CD14-positive monocyte (primary cell): ENCODE measurements at regions not wholly inside any gene's neighbourhood (a gene's known extent, or its start where the extent isn't known, plus 50 kb on each side); places are given as distances from the start of the nearest gene placed in this dataset.

ENCODE experiments used
- DNase-seq, 3 donors: peaks; one replicate each; pipeline ENCODE4 v3.0.0-alpha.2; 2011 to 2022
- H2AFZ ChIP-seq: 2 replicates; pipeline ENCODE4 v1.6.0; 2012; ENCODE audit warnings: mild to moderate bottlenecking, low read depth, low read length, inconsistent platforms; ENCODE audit not compliant: insufficient read depth, poor library complexity, severe bottlenecking
- H3K27ac ChIP-seq, 2 donors: 1 replicate in 1 of 2; 2 replicates in 1 of 2; pipeline ENCODE4 v1.5.1; 2012 to 2013; ENCODE audit warnings: low read length in 2 of 2, control low read depth in 1 of 2, inconsistent platforms in 1 of 2, low read depth in 1 of 2, mild to moderate bottlenecking in 1 of 2
- H3K27me3 ChIP-seq, 2 donors: one replicate each; pipeline versions ENCODE4 v1.6.0 to v1.6.1; 2011 to 2013; ENCODE audit warnings: low read length in 2 of 2; ENCODE audit not compliant: control insufficient read depth in 2 of 2, insufficient read depth in 2 of 2
- H3K36me3 ChIP-seq, 2 donors: replicated peaks in 1 of 2; 1 replicate in 1 of 2; 2 replicates in 1 of 2; pipeline versions ENCODE4 v1.5.1 to v1.6.1; 2012 to 2013; ENCODE audit warnings: low read length in 2 of 2, control low read depth in 1 of 2, inconsistent platforms in 1 of 2, mild to moderate bottlenecking in 1 of 2; ENCODE audit not compliant: insufficient read depth in 2 of 2, control insufficient read depth in 1 of 2
- H3K4me1 ChIP-seq, 2 donors: 1 replicate in 1 of 2; 2 replicates in 1 of 2; pipeline versions ENCODE4 v1.5.1 to v1.6.1; 2012 to 2013; ENCODE audit warnings: low read length in 2 of 2, control low read depth in 1 of 2, inconsistent platforms in 1 of 2, mild to moderate bottlenecking in 1 of 2, moderate library complexity in 1 of 2; ENCODE audit not compliant: insufficient read depth in 2 of 2, control insufficient read depth in 1 of 2
- H3K4me2 ChIP-seq: replicated peaks from 2 replicates; pipeline ENCODE3; 2012; ENCODE audit warnings: low read length, moderate library complexity, mild to moderate bottlenecking; ENCODE audit not compliant: poor library complexity, severe bottlenecking; ENCODE audit errors: extremely low read depth
- H3K4me3 ChIP-seq, 3 experiments: fragments of 200-600 bp in 1 of 3; sonication (generic) in 1 of 3; replicated peaks in 1 of 3; 1 replicate in 2 of 3; 2 replicates in 1 of 3; pipeline ENCODE4 v1.5.1; 2011 to 2013; ENCODE audit warnings: low read length in 3 of 3, mild to moderate bottlenecking in 3 of 3, control low read depth in 2 of 3, low read depth in 2 of 3, inconsistent platforms in 1 of 3, moderate library complexity in 1 of 3
- H3K79me2 ChIP-seq: 2 replicates; pipeline ENCODE4 v1.6.0; 2012; ENCODE audit warnings: mild to moderate bottlenecking, control low read depth, inconsistent platforms, low read length, moderate library complexity; ENCODE audit not compliant: insufficient read depth
- H3K9ac ChIP-seq: 2 replicates; pipeline ENCODE4 v1.6.0; 2017; ENCODE audit warnings: low read length, mild to moderate bottlenecking; ENCODE audit not compliant: insufficient read depth, poor library complexity, severe bottlenecking
- H3K9me3 ChIP-seq, 2 donors: replicated peaks in 1 of 2; 1 replicate in 1 of 2; 2 replicates in 1 of 2; pipeline versions ENCODE4 v1.5.1 to v1.6.1; 2012 to 2013; ENCODE audit warnings: low read length in 2 of 2, control low read depth in 1 of 2; ENCODE audit not compliant: control insufficient read depth in 1 of 2, insufficient read depth in 1 of 2
- H4K20me1 ChIP-seq: 2 replicates; pipeline ENCODE4 v1.6.0; 2012; ENCODE audit warnings: mild to moderate bottlenecking, low read length, control low read depth, moderate library complexity; ENCODE audit not compliant: insufficient read depth
- H3K27ac Mint-ChIP-seq, 7 donors: one replicate each; pipeline ENCODE4 v1.8.0; 2020; ENCODE audit warnings: mild to moderate bottlenecking in 7 of 7, mixed read lengths in 7 of 7, moderate library complexity in 6 of 7, inconsistent platforms in 2 of 7
- H3K27me3 Mint-ChIP-seq, 3 donors: one replicate each; pipeline ENCODE4 v1.8.0; 2021 to 2022; ENCODE audit warnings: low read depth in 3 of 3, mild to moderate bottlenecking in 3 of 3, mixed read lengths in 3 of 3, moderate library complexity in 3 of 3, inconsistent platforms in 1 of 3
- H3K36me3 Mint-ChIP-seq, 2 donors: one replicate each; pipeline ENCODE4 v1.8.0; 2020; ENCODE audit warnings: mixed read lengths in 2 of 2, inconsistent platforms in 1 of 2, mild to moderate bottlenecking in 1 of 2
- H3K4me1 Mint-ChIP-seq: one replicate; pipeline ENCODE4 v1.8.0; 2020; ENCODE audit warnings: mild to moderate bottlenecking, mixed read lengths
- H3K4me3 Mint-ChIP-seq, 2 donors: one replicate each; pipeline ENCODE4 v1.8.0; 2020; ENCODE audit warnings: mild to moderate bottlenecking in 2 of 2, mixed read lengths in 2 of 2, moderate library complexity in 1 of 2
- H3K9me3 Mint-ChIP-seq, 7 donors: one replicate each; pipeline ENCODE4 v1.8.0; 2020 to 2022; ENCODE audit warnings: mixed read lengths in 7 of 7, mild to moderate bottlenecking in 6 of 7, moderate library complexity in 6 of 7, inconsistent platforms in 2 of 7
- CTCF ChIP-seq: fragments of 200-600 bp; IDR thresholded peaks from one replicate; pipeline ENCODE4 v1.8.0; 2022; ENCODE audit warnings: antibody characterized with exemption, mild to moderate bottlenecking
- WGBS: methylation state at CpG from one replicate; pipeline ENCODE4 v1.1.5; 2013; ENCODE audit warnings: missing lambda C conversion rate; ENCODE audit not compliant: insufficient coverage; 5-methylcytosine and 5-hydroxymethylcytosine counted together
- intact Hi-C, 2 donors: fragments of 100-400 bp; cut with micrococcal nuclease; formaldehyde crosslinking; loops; one replicate each; pipeline versions ENCODE4 v1.15.0 to v1.15.1; 2023

DNA sequence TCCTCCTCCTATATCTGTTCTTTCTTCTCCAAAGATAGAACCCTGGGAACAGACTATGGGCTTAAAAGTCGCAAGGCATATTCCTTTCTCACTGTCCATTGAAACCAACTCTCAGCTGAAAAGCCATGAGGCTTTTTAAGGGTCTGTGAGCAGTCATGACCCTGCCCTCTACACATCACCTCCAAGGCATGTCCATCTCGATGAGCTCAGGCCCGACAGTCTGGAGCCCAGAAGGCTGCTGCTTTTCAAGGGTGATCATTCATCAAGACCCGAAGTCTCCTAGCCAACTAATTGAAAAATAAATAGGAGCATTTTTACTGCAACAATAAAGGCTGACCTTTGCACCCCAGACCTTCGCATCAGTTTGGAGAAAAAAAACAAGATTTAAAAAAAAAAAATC is 378.8 kb upstream of the NRSN1 start:
- Histone ChIP-seq H3K27ac (no peak overlapping the region), H2AFZ (no peak overlapping the region), H3K4me3 (no peak overlapping the region), H3K4me1 (no peaks in the 10 kb centered on the region), H3K9me3 (no peaks in the 10 kb centered on the region), H3K4me2 (no peak overlapping the region), H3K36me3 (no peaks in the 10 kb centered on the region), H4K20me1 (no peaks in the 10 kb centered on the region), H3K27me3 (no peaks in the 10 kb centered on the region), H3K9ac (no peak overlapping the region), H3K79me2 (no peaks in the 10 kb centered on the region)
- H3K4me1 Mint-ChIP-seq = no peaks in the 10 kb centered on the region
- no peak overlapping the region for H3K4me3 Mint-ChIP-seq
- TF ChIP-seq CTCF = no peak
- intact Hi-C loops = no loop called here
- H3K9me3 Mint-ChIP-seq = peaks cover 0 to 2% (median 1%) of the 10 kb centered on the region in 7 donors
- no peaks in the 10 kb centered on the region for H3K27me3 Mint-ChIP-seq
- no peaks in the 10 kb centered on the region for H3K36me3 Mint-ChIP-seq
- no CpG with 5 or more reads among the region's 5 CpGs for WGBS
- H3K27ac Mint-ChIP-seq = no peak overlapping the region
- no peak for DNase-seq

DNA sequence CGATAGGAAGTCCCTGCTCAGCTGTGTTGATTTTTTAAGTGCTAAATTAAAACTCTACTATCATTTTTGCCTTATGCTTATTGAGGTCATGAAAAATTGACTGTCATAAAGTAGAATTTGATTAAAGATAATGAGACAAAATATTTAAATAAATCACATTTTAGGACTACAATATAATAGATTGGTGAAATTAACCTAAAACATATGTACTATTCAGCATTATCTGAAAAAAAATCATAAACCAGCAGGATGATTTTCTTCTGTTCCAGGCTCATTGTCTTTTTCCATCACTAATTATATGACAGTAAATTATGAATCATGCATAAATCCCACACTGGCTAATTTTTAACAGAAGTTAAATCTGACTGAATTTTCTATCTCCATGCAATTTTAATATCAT is 373.6 kb upstream of the NRSN1 start:
- H3K4me1 ChIP-seq = no peaks in the 10 kb centered on the region
- intact Hi-C loops = no loop called here
- H3K79me2 ChIP-seq = no peaks in the 10 kb centered on the region
- Mint-ChIP-seq H3K36me3 (no peaks in the 10 kb centered on the region), H3K27me3 (no peaks in the 10 kb centered on the region), H3K9me3 (peaks cover 0 to 5% (median 1%) of the 10 kb centered on the region in 7 donors), H3K4me3 (no peak overlapping the region), H3K27ac (no peak overlapping the region), H3K4me1 (no peaks in the 10 kb centered on the region)
- DNase-seq = no peak
- WGBS = no CpG with 5 or more reads among the region's 1 CpG
- no peak overlapping the region for H3K27ac ChIP-seq
- H3K36me3 ChIP-seq = no peaks in the 10 kb centered on the region
- H3K27me3 ChIP-seq = no peaks in the 10 kb centered on the region
- H3K9me3 ChIP-seq = no peaks in the 10 kb centered on the region
- no peak overlapping the region for H2AFZ ChIP-seq
- no peak for TF ChIP-seq CTCF
- H3K4me2 ChIP-seq = no peak overlapping the region
- no peaks in the 10 kb centered on the region for H4K20me1 ChIP-seq
- H3K4me3 ChIP-seq = no peak overlapping the region
- no peak overlapping the region for H3K9ac ChIP-seq
